MM.1S (cell line): ENCODE measurements at regions not wholly inside any gene's neighbourhood (a gene's known extent, or its start where the extent isn't known, plus 50 kb on each side); places are given as distances from the start of the nearest gene placed in this dataset.
"Not testable (repeated sequence)": the region's sequence is repeated elsewhere in the genome, so short reads cannot be mapped to it uniquely, and the experiment has no call there.

Source experiments
- DNase-seq: peaks from one replicate; pipeline ENCODE4 v3.0.0-alpha.2; 2015
- H2AFZ ChIP-seq: fragments of 300-600 bp; sonication (generic); 2 replicates; pipeline ENCODE4 v1.6.0; 2016; ENCODE audit warnings: antibody characterized with exemption, low read length
- H3F3A ChIP-seq: fragments of 300-600 bp; sonication (generic); 2 replicates; pipeline ENCODE4 v1.6.1; 2016; ENCODE audit warnings: mild to moderate bottlenecking, antibody characterized with exemption, low read length, moderate library complexity, mixed read lengths; ENCODE audit not compliant: insufficient read depth
- H3K27ac ChIP-seq: fragments of 300-600 bp; sonication (generic); 2 replicates; pipeline ENCODE4 v1.5.1; 2016; ENCODE audit warnings: mild to moderate bottlenecking, low read length
- H3K27me3 ChIP-seq: fragments of 300-600 bp; sonication (generic); replicated peaks from 2 replicates; pipeline ENCODE4 v1.6.0; 2016; ENCODE audit warnings: low read length; ENCODE audit not compliant: insufficient read depth
- H3K36me3 ChIP-seq: fragments of 300-600 bp; sonication (generic); replicated peaks from 2 replicates; pipeline ENCODE4 v1.6.1; 2016; ENCODE audit warnings: mild to moderate bottlenecking, low read length, mixed read lengths; ENCODE audit not compliant: insufficient read depth
- H3K4me1 ChIP-seq: fragments of 300-600 bp; sonication (generic); 2 replicates; pipeline ENCODE4 v1.6.1; 2016; ENCODE audit warnings: low read length, mixed read lengths
- H3K4me2 ChIP-seq: fragments of 300-600 bp; sonication (generic); 2 replicates; pipeline ENCODE4 v1.6.0; 2016; ENCODE audit warnings: low read depth, low read length
- H3K4me3 ChIP-seq: fragments of 300-600 bp; sonication (generic); 2 replicates; pipeline ENCODE4 v1.5.1; 2016; ENCODE audit warnings: low read length, mixed read lengths
- H3K79me2 ChIP-seq: fragments of 300-600 bp; sonication (generic); 2 replicates; pipeline ENCODE4 v1.6.1; 2016; ENCODE audit warnings: mixed run types, low read length, mixed read lengths
- H3K9ac ChIP-seq: fragments of 300-600 bp; sonication (generic); 2 replicates; pipeline ENCODE4 v1.6.1; 2016; ENCODE audit warnings: low read length, mixed read lengths
- H3K9me2 ChIP-seq: fragments of 300-600 bp; sonication (generic); replicated peaks from 2 replicates; pipeline ENCODE4 v1.6.1; 2016; ENCODE audit warnings: mild to moderate bottlenecking, low read length, mixed read lengths; ENCODE audit not compliant: insufficient read depth
- H3K9me3 ChIP-seq: fragments of 300-600 bp; sonication (generic); replicated peaks from 2 replicates; pipeline ENCODE4 v1.6.1; 2016; ENCODE audit warnings: mild to moderate bottlenecking, low read length, mixed read lengths; ENCODE audit not compliant: insufficient read depth
- H4K20me1 ChIP-seq: fragments of 300-600 bp; sonication (generic); 2 replicates; pipeline ENCODE4 v1.6.1; 2016; ENCODE audit warnings: mild to moderate bottlenecking, low read length, moderate library complexity, mixed read lengths; ENCODE audit not compliant: insufficient read depth
- EZH2 ChIP-seq: fragments of 300-600 bp; sonication (generic); optimal IDR thresholded peaks from 2 replicates; pipeline ENCODE3; 2017; ENCODE audit warnings: low read depth, mild to moderate bottlenecking, antibody characterized with exemption, low read length, mixed read lengths
- EZH2phosphoT487 ChIP-seq: fragments of 300-600 bp; sonication (generic); IDR thresholded peaks from 2 replicates; pipeline ENCODE4 v1.6.1; 2018; ENCODE audit warnings: antibody characterized with exemption, low read length
- TF ChIP-seq, protein P1 (sequence below): fragments of 300-600 bp; sonication (generic); IDR thresholded peaks from 2 replicates; pipeline ENCODE4 v1.5.1; 2016; ENCODE audit warnings: antibody characterized with exemption, low read length, mixed read lengths

GRCh38 chr5:164235300-164235891 lies 730.0 kb downstream of the MAT2B start:
- Histone ChIP-seq H3K9ac (no peak overlapping the region), H2AFZ (no peak overlapping the region), H3K4me1 (no peaks in the 10 kb centered on the region), H3K9me3 (no peaks in the 10 kb centered on the region), H3K4me2 (no peak overlapping the region), H3K79me2 (no peaks in the 10 kb centered on the region), H3K36me3 (no peaks in the 10 kb centered on the region), H3K9me2 (no peaks in the 10 kb centered on the region), H4K20me1 (no peaks in the 10 kb centered on the region), H3K27me3 (no peaks in the 10 kb centered on the region), H3K27ac (no peak overlapping the region), H3F3A (no peaks in the 10 kb centered on the region), H3K4me3 (no peak overlapping the region)
- no peak for DNase-seq
- no peak for TF ChIP-seq EZH2
- TF ChIP-seq, protein P1, sequence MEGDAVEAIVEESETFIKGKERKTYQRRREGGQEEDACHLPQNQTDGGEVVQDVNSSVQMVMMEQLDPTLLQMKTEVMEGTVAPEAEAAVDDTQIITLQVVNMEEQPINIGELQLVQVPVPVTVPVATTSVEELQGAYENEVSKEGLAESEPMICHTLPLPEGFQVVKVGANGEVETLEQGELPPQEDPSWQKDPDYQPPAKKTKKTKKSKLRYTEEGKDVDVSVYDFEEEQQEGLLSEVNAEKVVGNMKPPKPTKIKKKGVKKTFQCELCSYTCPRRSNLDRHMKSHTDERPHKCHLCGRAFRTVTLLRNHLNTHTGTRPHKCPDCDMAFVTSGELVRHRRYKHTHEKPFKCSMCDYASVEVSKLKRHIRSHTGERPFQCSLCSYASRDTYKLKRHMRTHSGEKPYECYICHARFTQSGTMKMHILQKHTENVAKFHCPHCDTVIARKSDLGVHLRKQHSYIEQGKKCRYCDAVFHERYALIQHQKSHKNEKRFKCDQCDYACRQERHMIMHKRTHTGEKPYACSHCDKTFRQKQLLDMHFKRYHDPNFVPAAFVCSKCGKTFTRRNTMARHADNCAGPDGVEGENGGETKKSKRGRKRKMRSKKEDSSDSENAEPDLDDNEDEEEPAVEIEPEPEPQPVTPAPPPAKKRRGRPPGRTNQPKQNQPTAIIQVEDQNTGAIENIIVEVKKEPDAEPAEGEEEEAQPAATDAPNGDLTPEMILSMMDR = no peak
- TF ChIP-seq EZH2phosphoT487 = no peak

DNA sequence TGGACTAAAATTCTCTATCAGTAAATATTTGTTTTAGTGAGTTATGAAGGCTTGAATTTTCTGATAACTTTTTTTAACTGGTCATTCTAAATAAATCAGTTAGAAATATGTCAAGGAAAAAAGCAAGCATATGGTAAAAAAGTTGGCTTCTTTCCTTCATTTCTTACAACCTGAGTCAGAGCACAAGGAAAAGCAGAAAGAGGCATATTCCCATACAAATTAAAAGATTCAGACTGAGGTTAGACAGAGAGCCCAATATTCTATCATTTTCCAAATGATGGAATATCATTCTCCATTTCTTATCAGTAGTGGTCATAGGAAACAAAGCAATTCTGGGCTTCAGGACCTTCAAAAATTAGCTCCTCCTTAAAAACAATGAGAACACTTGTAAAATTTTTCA lies 732.1 kb downstream of the MAT2B start:
- Histone ChIP-seq H3K4me3 (no peak overlapping the region), H3K79me2 (no peaks in the 10 kb centered on the region), H3K9me2 (no peaks in the 10 kb centered on the region), H2AFZ (no peak overlapping the region), H4K20me1 (no peaks in the 10 kb centered on the region), H3K9ac (no peak overlapping the region), H3K36me3 (no peaks in the 10 kb centered on the region), H3F3A (no peaks in the 10 kb centered on the region), H3K27ac (no peak overlapping the region), H3K27me3 (no peaks in the 10 kb centered on the region), H3K4me1 (no peaks in the 10 kb centered on the region), H3K9me3 (no peaks in the 10 kb centered on the region), H3K4me2 (no peak overlapping the region)
- no peak for DNase-seq
- TF ChIP-seq, protein P1 = no peak
- TF ChIP-seq EZH2phosphoT487 (no peak), EZH2 (no peak)

DNA sequence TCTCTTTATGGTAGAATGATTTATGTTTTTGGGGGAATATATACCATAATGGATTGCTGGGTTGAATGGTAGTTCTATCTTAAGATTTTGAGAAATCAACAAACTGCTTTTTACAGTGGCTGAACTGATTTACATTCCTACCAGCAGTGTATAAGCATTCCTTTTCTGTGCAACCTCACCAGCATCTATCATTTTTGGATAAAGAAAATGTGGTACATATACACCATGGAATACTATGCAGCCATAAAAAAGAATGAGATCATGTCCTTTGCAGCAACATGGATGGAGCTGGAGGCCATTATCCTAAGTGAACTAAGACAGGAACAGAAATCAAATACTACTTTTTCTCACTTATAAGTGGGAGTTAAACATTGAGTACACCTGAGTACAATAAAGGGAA lies 746.4 kb downstream of the MAT2B start:
- H3K4me3 ChIP-seq, H3K9me2 ChIP-seq, H3K27ac ChIP-seq, H3K27me3 ChIP-seq, DNase-seq, H2AFZ ChIP-seq, H3K9ac ChIP-seq, H3K4me1 ChIP-seq, H3K9me3 ChIP-seq, H3K79me2 ChIP-seq, H3F3A ChIP-seq, H3K4me2 ChIP-seq, H3K36me3 ChIP-seq, H4K20me1 ChIP-seq: not testable (repeated sequence)

GRCh38 chr5:164253764-164254163 lies 748.3 kb downstream of the MAT2B start:
- TF ChIP-seq, protein P1 = no peak
- TF ChIP-seq EZH2phosphoT487 = no peak
- no peak for TF ChIP-seq EZH2

More at GRCh38 chr5:164253764-164254163, 748.3 kb downstream of the MAT2B start:
- H3K79me2 ChIP-seq = no peaks in the 10 kb centered on the region
- H3K9me2 ChIP-seq = no peaks in the 10 kb centered on the region
- no peaks in the 10 kb centered on the region for H4K20me1 ChIP-seq
- H3K27ac ChIP-seq = no peak overlapping the region
- H3K4me3 ChIP-seq = no peak overlapping the region
- no peaks in the 10 kb centered on the region for H3F3A ChIP-seq
- no peak overlapping the region for H3K9ac ChIP-seq
- H3K36me3 ChIP-seq = no peaks in the 10 kb centered on the region
- no peak overlapping the region for H3K4me2 ChIP-seq
- DNase-seq = no peak
- no peaks in the 10 kb centered on the region for H3K9me3 ChIP-seq
- H3K4me1 ChIP-seq = no peaks in the 10 kb centered on the region
- H2AFZ ChIP-seq = no peak overlapping the region
- H3K27me3 ChIP-seq = no peaks in the 10 kb centered on the region
